ENCODE measurements at regions not wholly inside any gene's neighbourhood (a gene's known extent, or its start where the extent isn't known, plus 50 kb on each side); places are given as distances from the start of the nearest gene placed in this dataset.
"Not testable (repeated sequence)": the region's sequence is repeated elsewhere in the genome, so short reads cannot be mapped to it uniquely, and the experiment has no call there.

DNA sequence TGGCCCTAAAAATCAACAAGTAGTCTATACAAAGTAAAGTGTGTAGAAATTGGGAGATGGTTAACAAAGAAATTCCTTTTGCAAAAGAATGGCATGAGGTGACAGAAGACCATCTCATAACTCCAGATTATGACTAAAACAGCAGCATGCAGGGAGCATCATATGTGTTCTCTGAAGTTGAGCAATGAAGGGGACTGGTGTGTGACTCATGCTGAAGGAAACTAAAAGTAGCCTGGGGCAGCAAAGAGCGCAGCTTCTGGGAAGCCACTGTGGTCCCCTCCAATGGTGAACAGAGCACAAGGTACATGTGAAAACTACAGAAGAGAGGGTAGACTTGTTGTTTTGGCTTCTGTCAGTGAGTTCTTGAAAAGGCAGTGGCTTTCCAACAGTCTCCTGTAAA is 133.4 kb downstream of the MACC1 start:
- DNase-seq (ENCODE audit: low read depth) = peak; percentile 82

DNA sequence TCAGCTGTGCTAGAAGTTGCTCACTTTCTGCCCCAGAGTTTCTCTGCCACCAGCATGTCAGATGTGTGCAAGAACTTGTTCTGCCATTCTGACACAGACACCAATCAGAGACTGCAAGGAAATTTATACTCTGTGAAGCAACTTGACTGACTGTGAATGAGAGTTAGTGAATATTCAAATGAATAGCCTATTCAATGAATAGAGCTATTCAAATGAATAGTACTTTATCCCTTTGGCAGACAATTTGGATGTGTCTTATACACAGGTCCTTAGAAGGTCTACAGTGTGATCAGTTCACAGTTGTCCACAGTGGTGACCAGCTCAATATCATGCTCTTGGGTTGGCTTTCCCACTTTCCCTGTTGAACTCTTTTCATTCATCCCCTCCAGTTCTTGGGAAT is 138.1 kb downstream of the MACC1 start:
- no peak for DNase-seq (ENCODE audit: low read depth)

- DNase-seq (ENCODE audit: low read depth) = no peak
These were observed 140.3 kb downstream of the MACC1 start for GRCh38 chr7:20076835-20077234.

- DNase-seq (ENCODE audit: low read depth) = no peak
These were observed 141.0 kb downstream of the MACC1 start for GRCh38 chr7:20075992-20076820.

GRCh38 chr7:20075440-20075839 is 141.7 kb downstream of the MACC1 start:
- no peak for DNase-seq (ENCODE audit: low read depth)

- not testable (repeated sequence) for DNase-seq (ENCODE audit: low read depth)
These were observed 149.2 kb downstream of the MACC1 start for GRCh38 chr7:20068004-20068403.

DNA sequence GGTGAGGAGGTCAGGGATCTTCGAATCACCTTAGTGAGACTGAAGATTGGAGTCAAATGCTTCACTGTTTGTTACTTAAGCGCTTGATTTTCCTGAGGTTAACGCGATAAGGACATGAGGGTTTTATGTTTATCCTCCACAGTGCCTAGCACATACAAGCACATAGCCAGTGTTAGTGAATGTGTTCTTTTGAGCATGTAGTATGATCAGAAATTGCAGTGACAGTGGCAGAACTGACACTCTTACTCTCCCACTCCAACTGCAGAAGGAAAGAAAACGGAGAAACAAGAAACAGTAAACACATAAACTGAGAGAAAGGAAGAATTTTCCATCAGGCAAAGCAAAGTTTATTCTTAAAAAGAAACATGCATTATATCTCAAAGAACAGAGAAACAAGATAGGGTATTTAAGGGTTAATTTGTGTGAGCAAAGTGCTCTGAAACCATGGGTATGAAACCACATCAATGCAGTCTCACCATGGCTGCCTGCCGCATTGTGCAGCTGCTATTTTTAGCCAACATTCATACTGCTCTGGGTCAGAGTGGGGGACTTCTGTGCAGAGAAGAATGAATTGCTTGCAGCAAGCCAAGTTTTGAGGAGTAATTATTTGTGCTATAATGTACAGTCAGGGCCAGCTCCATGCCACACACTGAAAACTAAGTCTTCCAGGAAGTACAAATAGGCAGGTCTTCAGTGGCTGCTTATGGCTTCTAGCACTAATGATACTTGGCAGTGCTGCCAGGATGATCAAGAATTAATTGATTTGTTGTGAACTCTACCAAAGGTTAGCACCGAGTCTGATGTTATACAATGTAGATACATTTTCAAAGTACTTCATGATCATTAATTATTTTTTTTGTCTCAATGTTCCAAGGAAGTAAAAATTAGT is 152.0 kb downstream of the MACC1 start:
- DNase-seq (ENCODE audit: low read depth) = peak; percentile 26

DNA sequence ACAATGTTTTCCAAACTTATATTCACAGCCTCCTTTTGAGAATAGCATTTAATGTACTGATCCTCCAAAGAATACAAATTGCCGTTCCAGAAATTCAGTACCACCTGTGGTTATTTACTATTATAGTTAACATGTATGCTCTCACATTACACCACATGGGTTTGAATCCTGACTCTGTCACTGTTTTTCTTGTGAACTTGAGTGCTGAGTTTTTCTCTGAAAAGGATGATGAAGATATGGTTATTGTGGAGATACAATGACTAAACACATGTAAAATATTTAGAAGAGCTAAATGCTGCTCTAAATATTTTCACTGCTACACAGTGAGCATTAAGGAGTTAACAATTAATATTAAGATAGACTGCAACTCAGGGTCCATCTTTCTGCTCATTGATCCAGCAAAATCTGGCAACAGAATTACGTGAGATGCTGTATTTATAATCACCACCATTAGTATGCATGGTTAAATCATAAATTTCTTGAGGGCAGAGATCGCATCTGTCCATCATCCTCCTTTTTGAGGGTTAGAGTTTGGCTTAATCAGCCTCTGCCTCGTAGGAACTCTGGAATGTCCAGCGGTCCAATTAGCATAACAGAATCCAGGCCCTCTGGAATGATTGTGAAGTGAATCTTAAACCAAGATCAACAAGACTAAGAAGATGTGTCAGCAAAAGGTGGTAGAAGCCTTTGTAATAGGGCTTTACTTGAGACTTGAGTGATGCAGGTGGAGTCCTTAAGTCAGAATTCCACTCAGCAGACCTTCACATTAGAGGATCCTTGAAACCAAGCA is 152.8 kb downstream of the MACC1 start:
- DNase-seq (ENCODE audit: low read depth) = peak; percentile 66

DNA sequence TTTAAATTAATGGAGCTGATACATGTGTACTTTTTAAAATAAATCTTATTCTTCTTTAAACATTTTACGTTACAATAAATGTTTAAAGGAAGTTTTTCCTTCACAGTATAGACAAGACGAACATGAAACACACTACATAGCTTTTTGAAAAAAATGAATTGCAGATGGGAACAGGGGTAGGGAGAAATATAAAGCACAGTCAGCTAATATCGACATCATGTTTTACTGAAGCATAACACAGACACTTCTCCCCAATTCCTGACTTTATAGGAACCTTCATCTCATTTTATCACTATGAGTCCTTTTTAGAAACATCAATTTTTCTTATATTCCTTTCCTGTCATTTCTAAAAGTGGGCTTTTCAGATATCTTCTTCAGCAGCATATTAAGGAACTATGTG is 153.5 kb downstream of the MACC1 start:
- DNase-seq (ENCODE audit: low read depth) = no peak

- DNase-seq (ENCODE audit: low read depth) = no peak
These were observed 154.3 kb downstream of the MACC1 start for GRCh38 chr7:20062932-20063331.

- DNase-seq (ENCODE audit: low read depth) = no peak
These were observed 163.7 kb downstream of the MACC1 start for GRCh38 chr7:20053334-20054104.

DNA sequence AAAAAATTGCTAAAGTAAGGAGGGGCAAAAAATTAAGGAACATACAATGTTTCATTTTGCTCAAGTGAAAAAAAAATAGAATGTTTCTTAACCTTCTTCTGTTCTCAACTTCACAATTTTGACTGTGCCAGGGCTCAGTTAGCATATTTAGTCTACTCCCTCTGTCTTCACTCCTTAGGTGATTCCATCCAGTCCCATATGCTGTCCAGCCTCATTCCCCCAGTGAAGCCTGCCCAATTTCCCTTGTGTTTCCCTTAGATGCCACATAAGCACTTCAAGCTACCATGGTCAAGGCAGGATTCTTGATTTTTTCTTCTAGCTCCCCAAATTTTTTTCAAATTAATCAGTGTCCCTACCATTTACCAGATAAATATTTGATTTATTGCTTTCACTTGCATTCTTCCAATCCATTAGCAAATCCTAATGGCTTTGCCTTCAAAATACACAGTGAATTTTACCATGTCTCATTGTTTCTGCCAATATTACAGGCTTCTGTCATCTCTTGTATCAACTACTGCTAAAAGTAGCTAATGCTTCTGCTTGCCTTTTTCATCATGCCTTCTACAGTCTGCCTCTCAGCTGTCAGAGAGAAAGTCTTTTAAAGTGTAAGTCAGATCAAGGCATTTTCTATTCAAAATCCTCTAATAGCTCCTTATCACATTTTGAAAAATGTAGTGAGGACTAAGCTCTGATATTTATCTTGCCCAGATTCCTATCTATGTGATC is 166.8 kb downstream of the MACC1 start:
- no peak for DNase-seq (ENCODE audit: low read depth)

DNA sequence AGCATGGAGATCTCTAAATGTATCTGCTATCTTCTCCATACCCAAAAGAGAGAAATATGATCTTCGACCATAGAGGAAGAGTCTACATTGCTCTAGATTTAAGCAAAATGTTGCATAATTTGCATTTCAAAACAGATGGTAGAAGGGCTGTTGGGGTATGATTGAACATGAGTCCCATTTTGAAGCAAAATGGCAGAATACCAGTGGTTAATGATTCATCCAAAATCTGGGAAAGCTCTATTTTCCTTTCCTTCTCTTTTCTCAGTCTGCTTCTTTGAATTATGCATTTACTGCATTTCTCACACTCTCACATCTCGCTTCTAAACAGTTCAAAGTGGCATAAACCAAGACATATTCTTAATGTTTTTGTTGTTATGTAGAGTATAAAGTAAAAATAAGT is 178.5 kb downstream of the MACC1 start:
- DNase-seq (ENCODE audit: low read depth) = no peak

DNA sequence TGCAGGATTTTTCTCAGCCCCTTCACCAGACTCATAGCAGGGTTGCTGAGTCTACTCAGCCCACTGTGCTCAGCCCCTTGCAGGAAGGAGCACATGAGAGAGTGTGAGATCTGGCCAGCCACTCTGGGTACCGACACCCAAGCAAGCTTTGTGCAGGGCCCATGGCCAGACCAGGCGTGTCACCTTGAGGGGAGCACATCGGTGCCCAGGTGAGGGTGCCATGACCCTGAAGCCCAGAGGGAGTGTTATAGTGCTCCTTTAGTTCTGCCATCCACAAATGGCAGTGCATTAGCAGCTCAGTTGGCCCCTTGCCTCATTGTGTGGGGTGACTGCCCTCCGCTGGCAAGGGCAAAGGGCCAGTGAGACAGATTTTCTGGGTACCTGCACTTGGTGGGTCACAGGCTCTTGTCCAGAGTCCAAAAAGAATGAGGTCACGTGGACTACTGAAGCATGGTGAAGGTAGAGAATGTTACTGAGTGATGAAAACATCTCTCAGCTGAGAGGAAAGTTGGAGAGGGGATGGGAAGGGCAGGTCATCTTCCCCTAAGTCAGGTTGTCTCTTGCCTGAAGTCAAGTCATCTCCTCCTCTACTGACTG is 181.8 kb downstream of the MACC1 start:
- DNase-seq (ENCODE audit: low read depth) = no peak

- DNase-seq (ENCODE audit: low read depth) = peak; percentile 81
These were observed 183.4 kb downstream of the MACC1 start for GRCh38 chr7:20033621-20034400.

DNA sequence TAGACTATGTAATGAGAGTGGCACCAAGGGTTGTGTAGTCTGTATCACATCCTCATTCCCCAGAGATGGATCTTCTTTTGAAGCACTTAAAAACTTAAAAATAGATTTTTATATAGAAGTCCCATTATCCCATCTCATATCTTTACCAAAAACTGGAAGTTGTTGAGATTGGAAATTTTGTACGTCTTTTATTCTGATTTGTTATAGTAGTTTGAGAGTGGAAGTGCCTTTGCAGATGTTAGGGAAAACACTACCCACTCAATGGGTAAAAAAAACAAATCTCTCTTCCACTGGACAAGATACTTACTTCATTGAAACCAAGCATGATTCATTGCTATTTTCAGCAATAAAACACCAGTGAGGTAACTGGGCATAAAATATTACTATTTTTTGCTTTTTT is 184.4 kb downstream of the MACC1 start:
- peak; percentile 2 for DNase-seq (ENCODE audit: low read depth)

DNA sequence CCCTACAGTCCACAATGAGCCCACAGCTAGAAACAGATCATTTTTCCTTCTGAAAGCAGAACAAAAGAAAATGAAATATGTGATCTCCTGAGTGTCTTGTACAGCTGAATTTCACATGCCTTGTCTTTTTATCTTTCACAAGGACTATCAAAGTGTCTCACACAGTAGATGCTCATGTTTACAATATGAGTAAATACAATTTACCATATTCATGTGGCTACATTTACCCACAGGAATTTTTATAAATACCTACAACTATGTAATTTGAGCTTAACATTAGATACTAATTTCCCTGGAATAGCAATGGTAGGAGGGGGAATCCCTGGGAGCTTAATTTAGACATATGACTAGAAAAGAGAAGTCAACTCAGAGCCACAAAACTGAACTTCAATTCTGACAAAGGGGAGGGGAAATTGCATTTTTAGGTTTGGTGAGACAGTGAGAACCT is 186.2 kb downstream of the MACC1 start:
- peak; percentile 63 for DNase-seq (ENCODE audit: low read depth)

- DNase-seq (ENCODE audit: low read depth) = no peak
These were observed 186.8 kb downstream of the MACC1 start for GRCh38 chr7:20030417-20030816.

- DNase-seq (ENCODE audit: low read depth) = no peak
These were observed 190.4 kb downstream of the MACC1 start for GRCh38 chr7:20026762-20027161.

DNA sequence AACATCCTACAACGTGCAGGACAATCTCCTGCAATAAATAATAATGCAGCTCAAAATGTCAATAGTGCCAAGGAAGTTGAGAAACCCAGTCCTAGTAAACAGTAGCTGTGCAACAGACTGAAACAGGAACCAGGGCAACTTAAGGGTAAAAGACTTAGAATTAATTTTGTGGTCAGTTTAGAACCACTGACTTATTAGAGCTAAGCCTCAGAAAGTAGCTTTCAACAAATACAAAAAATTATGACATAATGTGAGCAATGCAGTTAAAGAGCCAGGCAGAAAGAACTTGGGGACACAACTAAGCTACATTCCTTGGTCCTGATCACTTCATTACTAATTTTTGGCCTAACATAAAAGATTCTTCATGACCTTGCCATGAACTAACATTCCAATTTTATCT is 195.4 kb downstream of the MACC1 start:
- DNase-seq (ENCODE audit: low read depth) = no peak
